Thyroid gland (tissue), 4 donors: ENCODE measurements at regions not wholly inside any gene's neighbourhood (a gene's known extent, or its start where the extent isn't known, plus 50 kb on each side); places are given as distances from the start of the nearest gene placed in this dataset.

ENCODE experiments used
- CTCF ChIP-seq, 6 experiments: fragments of 200-600 bp in 3 of 6; fragments of 450-650 bp in 3 of 6; sonication (generic) in 3 of 6; IDR thresholded peaks; one replicate each; pipeline ENCODE4 v1.5.1; 2016 to 2019; ENCODE audit warnings: antibody characterized with exemption in 6 of 6, mild to moderate bottlenecking in 2 of 6, inconsistent platforms in 1 of 6, moderate library complexity in 1 of 6
- POLR2A ChIP-seq, 2 donors: fragments of 450-650 bp; IDR thresholded peaks; one replicate each; pipeline ENCODE4 v1.6.1; 2017; ENCODE audit warnings: antibody characterized with exemption in 2 of 2, mild to moderate bottlenecking in 2 of 2, moderate library complexity in 1 of 2

- no peak for TF ChIP-seq CTCF (IDR thresholded peaks at IDR 0.05)
- no peak for TF ChIP-seq POLR2A (IDR thresholded peaks at IDR 0.05)
These were observed 993.3 kb upstream of the GJE1 start for GRCh38 chr6:141139461-141139860.
